ENCODE measurements at regions not wholly inside any gene's neighbourhood (a gene's known extent, or its start where the extent isn't known, plus 50 kb on each side); places are given as distances from the start of the nearest gene placed in this dataset.
A peak's percentile ranks its signal among the peaks of the same experiment; 100 is the strongest.

DNA sequence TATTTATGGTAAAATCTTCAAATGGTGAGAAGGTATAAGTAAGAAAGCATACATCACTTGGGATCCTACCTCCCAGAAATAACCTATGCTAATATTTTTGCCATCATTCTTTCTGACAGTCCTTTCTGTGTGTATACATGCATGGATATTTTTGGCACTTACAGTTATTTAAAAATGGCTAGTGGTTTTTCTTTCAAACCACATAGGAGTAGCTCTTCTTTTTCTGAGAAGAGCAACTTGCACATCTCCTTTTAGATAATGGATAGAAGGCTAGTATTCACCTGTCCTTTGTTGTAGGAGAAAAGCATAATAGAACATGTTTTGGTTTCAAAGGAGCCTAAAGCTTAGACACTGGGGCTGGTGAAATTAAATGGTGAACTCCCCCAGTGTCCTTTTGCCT is 87.3 kb downstream of the EMP1 start:
- Histone ChIP-seq H3K4me1 (ENCODE audit: control insufficient read depth, insufficient read depth, low read length) (no peaks in the 10 kb centered on the region), H3K27me3 (ENCODE audit: control insufficient read depth, insufficient read depth, low read length) (peaks cover 15% of the 10 kb centered on the region), H3K9ac (ENCODE audit: low read depth, low read length) (no peak overlapping the region), H3K36me3 (ENCODE audit: control insufficient read depth, insufficient read depth, low read length) (no peaks in the 10 kb centered on the region), H3K4me3 (ENCODE audit: low read depth, low read length) (no peak overlapping the region), H3K9me3 (ENCODE audit: control insufficient read depth, insufficient read depth, low read length) (no peaks in the 10 kb centered on the region)

- Histone ChIP-seq H3K27me3 (ENCODE audit: control insufficient read depth, insufficient read depth, low read length) (peaks cover 20% of the 10 kb centered on the region), H3K9me3 (ENCODE audit: control insufficient read depth, insufficient read depth, low read length) (no peaks in the 10 kb centered on the region), H3K4me3 (ENCODE audit: low read depth, low read length) (no peak overlapping the region), H3K36me3 (ENCODE audit: control insufficient read depth, insufficient read depth, low read length) (no peaks in the 10 kb centered on the region), H3K4me1 (ENCODE audit: control insufficient read depth, insufficient read depth, low read length) (no peaks in the 10 kb centered on the region), H3K9ac (ENCODE audit: low read depth, low read length) (no peak overlapping the region)
Measured at GRCh38 chr12:13282861-13283260, 86.3 kb downstream of the EMP1 start.

DNA sequence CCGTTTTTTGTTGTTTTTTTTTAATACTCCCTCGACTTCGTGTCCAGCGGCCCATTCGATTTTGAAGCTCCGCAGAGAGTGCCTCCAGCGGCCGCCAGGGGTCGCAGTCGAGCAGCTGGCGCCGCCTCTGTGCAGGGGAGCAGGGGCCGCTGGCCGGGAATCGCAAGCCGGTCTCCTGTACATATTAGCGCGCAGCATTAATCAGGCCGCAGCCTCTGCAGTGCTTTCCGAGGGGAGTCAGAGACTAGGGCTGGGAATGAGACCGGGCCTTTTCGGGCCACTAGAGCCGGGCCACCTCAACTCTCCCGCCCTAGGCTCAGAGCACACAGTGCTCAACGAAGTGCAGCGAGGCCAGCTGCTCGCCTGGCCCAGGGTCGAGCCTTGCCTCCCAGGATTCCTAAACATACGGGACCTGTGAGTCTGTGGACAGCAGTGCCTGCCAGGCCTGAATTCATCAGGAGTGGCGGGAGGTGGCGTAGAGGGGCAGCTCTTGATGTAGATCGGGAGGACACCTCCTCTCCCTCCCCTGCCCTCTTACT is 81.8 kb downstream of the EMP1 start:
- Histone ChIP-seq H3K9me3 (ENCODE audit: control insufficient read depth, insufficient read depth, low read length) (no peaks in the 10 kb centered on the region), H3K9ac (ENCODE audit: low read depth, low read length) (peak overlapping the region; percentile 41), H3K4me1 (ENCODE audit: control insufficient read depth, insufficient read depth, low read length) (peaks cover 7% of the 10 kb centered on the region), H3K27me3 (ENCODE audit: control insufficient read depth, insufficient read depth, low read length) (peaks cover 24% of the 10 kb centered on the region), H3K4me3 (ENCODE audit: low read depth, low read length) (no peak overlapping the region), H3K36me3 (ENCODE audit: control insufficient read depth, insufficient read depth, low read length) (no peaks in the 10 kb centered on the region)

- Histone ChIP-seq H3K36me3 (ENCODE audit: control insufficient read depth, insufficient read depth, low read length) (no peaks in the 10 kb centered on the region), H3K27me3 (ENCODE audit: control insufficient read depth, insufficient read depth, low read length) (peaks cover 24% of the 10 kb centered on the region), H3K4me1 (ENCODE audit: control insufficient read depth, insufficient read depth, low read length) (peaks cover 7% of the 10 kb centered on the region), H3K9ac (ENCODE audit: low read depth, low read length) (no peak overlapping the region), H3K9me3 (ENCODE audit: control insufficient read depth, insufficient read depth, low read length) (no peaks in the 10 kb centered on the region), H3K4me3 (ENCODE audit: low read depth, low read length) (no peak overlapping the region)
Measured at GRCh38 chr12:13277293-13277692, 80.8 kb downstream of the EMP1 start.

GRCh38 chr12:13275241-13276085 is 78.9 kb downstream of the EMP1 start:
- Histone ChIP-seq H3K9ac (ENCODE audit: low read depth, low read length) (no peak overlapping the region), H3K27me3 (ENCODE audit: control insufficient read depth, insufficient read depth, low read length) (peaks cover 21% of the 10 kb centered on the region), H3K36me3 (ENCODE audit: control insufficient read depth, insufficient read depth, low read length) (no peaks in the 10 kb centered on the region)

GRCh38 chr12:13273850-13274249 is 77.3 kb downstream of the EMP1 start:
- H3K9me3 ChIP-seq (ENCODE audit: control insufficient read depth, insufficient read depth, low read length) = no peaks in the 10 kb centered on the region
- no peak overlapping the region for H3K4me3 ChIP-seq (ENCODE audit: low read depth, low read length)
- peaks cover 7% of the 10 kb centered on the region for H3K4me1 ChIP-seq (ENCODE audit: control insufficient read depth, insufficient read depth, low read length)
- no peaks in the 10 kb centered on the region for H3K36me3 ChIP-seq (ENCODE audit: control insufficient read depth, insufficient read depth, low read length)
- peaks cover 9% of the 10 kb centered on the region for H3K27me3 ChIP-seq (ENCODE audit: control insufficient read depth, insufficient read depth, low read length)
- H3K9ac ChIP-seq (ENCODE audit: low read depth, low read length) = no peak overlapping the region

More at GRCh38 chr12:13275241-13276085, 78.9 kb downstream of the EMP1 start:
- H3K9me3 ChIP-seq (ENCODE audit: control insufficient read depth, insufficient read depth, low read length) = no peaks in the 10 kb centered on the region
- peaks cover 7% of the 10 kb centered on the region for H3K4me1 ChIP-seq (ENCODE audit: control insufficient read depth, insufficient read depth, low read length)
- no peak overlapping the region for H3K4me3 ChIP-seq (ENCODE audit: low read depth, low read length)

- Histone ChIP-seq H3K27me3 (ENCODE audit: control insufficient read depth, insufficient read depth, low read length) (peaks cover 4% of the 10 kb centered on the region), H3K4me1 (ENCODE audit: control insufficient read depth, insufficient read depth, low read length) (peaks cover 7% of the 10 kb centered on the region), H3K9me3 (ENCODE audit: control insufficient read depth, insufficient read depth, low read length) (no peaks in the 10 kb centered on the region), H3K4me3 (ENCODE audit: low read depth, low read length) (no peak overlapping the region), H3K9ac (ENCODE audit: low read depth, low read length) (no peak overlapping the region), H3K36me3 (ENCODE audit: control insufficient read depth, insufficient read depth, low read length) (no peaks in the 10 kb centered on the region)
Measured at GRCh38 chr12:13273097-13273496, 76.6 kb downstream of the EMP1 start.

DNA sequence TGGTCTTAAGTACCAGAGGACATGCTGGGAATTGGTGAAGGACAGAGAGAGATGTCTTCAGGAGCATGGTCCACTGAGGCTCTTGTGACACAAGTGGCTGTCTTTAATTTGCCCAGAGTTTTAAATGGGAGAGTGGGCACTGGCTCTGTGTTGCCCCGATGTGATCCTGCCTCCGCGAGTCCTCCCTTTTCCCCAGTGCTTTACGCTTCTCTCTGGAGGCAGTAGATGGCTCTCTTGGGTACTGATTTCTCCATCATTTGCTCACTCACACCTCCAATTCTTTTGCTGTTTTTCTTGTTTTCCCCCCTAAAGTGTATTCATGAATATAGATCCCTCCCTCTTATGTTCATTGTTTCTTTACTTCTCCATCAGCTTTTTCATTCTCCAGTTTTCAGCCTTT is 74.3 kb downstream of the EMP1 start:
- H3K27me3 ChIP-seq (ENCODE audit: control insufficient read depth, insufficient read depth, low read length) = no peaks in the 10 kb centered on the region
- H3K9ac ChIP-seq (ENCODE audit: low read depth, low read length) = no peak overlapping the region
- no peaks in the 10 kb centered on the region for H3K36me3 ChIP-seq (ENCODE audit: control insufficient read depth, insufficient read depth, low read length)
- H3K4me3 ChIP-seq (ENCODE audit: low read depth, low read length) = no peak overlapping the region
- H3K9me3 ChIP-seq (ENCODE audit: control insufficient read depth, insufficient read depth, low read length) = no peaks in the 10 kb centered on the region
- H3K4me1 ChIP-seq (ENCODE audit: control insufficient read depth, insufficient read depth, low read length) = peaks cover 3% of the 10 kb centered on the region
